Thoracic aorta (tissue), 2 donors: ENCODE measurements at regions not wholly inside any gene's neighbourhood (a gene's known extent, or its start where the extent isn't known, plus 50 kb on each side); places are given as distances from the start of the nearest gene placed in this dataset.

Experiments
- ATAC-seq: fragments of 150-250 bp; one replicate; pipeline ENCODE4 v1.8.0; 2017; ENCODE audit warnings: low read depth; ENCODE audit not compliant: insufficient number of reproducible peaks, low FRiP score
- DNase-seq: peaks from one replicate; pipeline ENCODE4 v3.0.0-alpha.2; 2020; ENCODE audit warnings: low spot score
- H3K27ac ChIP-seq, 2 donors: fragments of 200-600 bp; sonication (generic); 1 replicate in 1 of 2; 2 replicates in 1 of 2; pipeline ENCODE4 v1.5.1; 2016; ENCODE audit warnings: mild to moderate bottlenecking in 2 of 2, moderate library complexity in 2 of 2
- H3K27me3 ChIP-seq: fragments of 200-600 bp; sonication (generic); replicated peaks from 2 replicates; pipeline ENCODE4 v1.6.0; 2016; ENCODE audit warnings: mild to moderate bottlenecking; ENCODE audit not compliant: insufficient read depth
- H3K36me3 ChIP-seq: fragments of 200-600 bp; sonication (generic); one replicate; pipeline ENCODE4 v1.5.1; 2016
- H3K4me1 ChIP-seq, 2 donors: fragments of 200-600 bp; sonication (generic); 1 replicate in 1 of 2; 2 replicates in 1 of 2; pipeline versions ENCODE4 v1.5.1 to v1.6.0; 2016; ENCODE audit warnings: low read depth in 2 of 2, mild to moderate bottlenecking in 1 of 2; ENCODE audit not compliant: control insufficient read depth in 1 of 2
- H3K4me3 ChIP-seq: fragments of 200-600 bp; sonication (generic); 2 replicates; pipeline ENCODE4 v1.5.1; 2016; ENCODE audit warnings: mild to moderate bottlenecking
- H3K9me3 ChIP-seq: fragments of 200-600 bp; sonication (generic); 2 replicates; pipeline ENCODE4 v1.5.1; 2016
- CTCF ChIP-seq: fragments of 200-600 bp; sonication (generic); IDR thresholded peaks from one replicate; pipeline ENCODE4 v1.5.1; 2019; ENCODE audit warnings: antibody characterized with exemption

- ATAC-seq (no peak), DNase-seq (no peak)
- no peaks in the 10 kb centered on the region for H3K27me3 ChIP-seq
- no peaks in the 10 kb centered on the region for H3K36me3 ChIP-seq
- no peak overlapping the region for H3K27ac ChIP-seq
- no peaks in the 10 kb centered on the region for H3K9me3 ChIP-seq
- no peak overlapping the region for H3K4me3 ChIP-seq
- H3K4me1 ChIP-seq: peaks cover 18 to 61% of the 10 kb centered on the region in 2 donors
- no peak for TF ChIP-seq CTCF
Measured at GRCh38 chr21:38613686-38614085, 115.4 kb upstream of the ERG start.

GRCh38 chr21:38614558-38614957 is 116.3 kb upstream of the ERG start:
- no peaks in the 10 kb centered on the region for H3K9me3 ChIP-seq
- H3K27me3 ChIP-seq: no peaks in the 10 kb centered on the region
- ATAC-seq (no peak), DNase-seq (no peak)
- no peaks in the 10 kb centered on the region for H3K36me3 ChIP-seq
- TF ChIP-seq CTCF: no peak
- H3K4me3 ChIP-seq: no peak overlapping the region
- no peak overlapping the region for H3K27ac ChIP-seq
- peaks cover 21 to 67% of the 10 kb centered on the region in 2 donors for H3K4me1 ChIP-seq

GRCh38 chr21:38619480-38619879 is 121.2 kb upstream of the ERG start:
- no peaks in the 10 kb centered on the region for H3K27me3 ChIP-seq
- no peak for ATAC-seq
- H3K4me1 ChIP-seq: peaks cover 14 to 64% of the 10 kb centered on the region in 2 donors
- no peaks in the 10 kb centered on the region for H3K9me3 ChIP-seq
- peak overlapping the region; percentile 46 to 65 for H3K27ac ChIP-seq
- no peak for TF ChIP-seq CTCF
- no peaks in the 10 kb centered on the region for H3K36me3 ChIP-seq
- H3K4me3 ChIP-seq: no peak overlapping the region
- DNase-seq: no peak

- Histone ChIP-seq H3K4me3 (peak overlapping the region; percentile 40), H3K9me3 (no peaks in the 10 kb centered on the region), H3K27ac (peak overlapping the region; percentile 46 to 65), H3K27me3 (no peaks in the 10 kb centered on the region), H3K4me1 (peaks cover 14 to 65% of the 10 kb centered on the region in 2 donors), H3K36me3 (no peaks in the 10 kb centered on the region)
- peak; percentile 82 for ATAC-seq
- peak; percentile 48 for DNase-seq
- no peak for TF ChIP-seq CTCF
Measured at GRCh38 chr21:38619992-38620479, 121.8 kb upstream of the ERG start.

GRCh38 chr21:38621132-38621531 is 122.9 kb upstream of the ERG start:
- no peak overlapping the region for H3K4me3 ChIP-seq

More at GRCh38 chr21:38621132-38621531, 122.9 kb upstream of the ERG start:
- no peaks in the 10 kb centered on the region for H3K27me3 ChIP-seq
- H3K36me3 ChIP-seq: no peaks in the 10 kb centered on the region
- DNase-seq (no peak), ATAC-seq (no peak)
- no peaks in the 10 kb centered on the region for H3K9me3 ChIP-seq
- TF ChIP-seq CTCF: no peak
- H3K27ac ChIP-seq: peak overlapping the region; percentile 21 to 65
- H3K4me1 ChIP-seq: peaks cover 14 to 65% of the 10 kb centered on the region in 2 donors
